ENCODE measurements at regions not wholly inside any gene's neighbourhood (a gene's known extent, or its start where the extent isn't known, plus 50 kb on each side); places are given as distances from the start of the nearest gene placed in this dataset.

DNA sequence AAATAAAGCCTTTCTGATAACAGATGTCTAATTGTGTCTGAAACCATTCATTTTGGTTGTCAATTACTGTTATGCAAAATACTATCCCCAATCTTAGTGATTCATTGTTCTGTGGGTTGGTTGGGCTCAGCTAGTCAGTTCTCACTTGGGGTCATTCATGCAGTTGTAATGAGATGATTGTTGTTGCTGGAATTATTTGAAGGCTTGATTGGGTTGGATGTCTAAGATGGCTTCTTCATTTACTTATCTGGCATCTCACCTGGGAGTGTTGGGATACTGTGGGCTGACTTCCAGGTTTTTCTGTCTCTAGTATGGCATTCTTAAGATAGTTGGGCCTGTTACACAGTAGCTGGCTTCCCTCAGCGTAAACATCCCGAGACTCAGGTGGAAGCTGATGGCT is 217.8 kb upstream of the B3GALT2 start:
- CTCF ChIA-PET: no interaction called here
- TF ChIP-seq, protein P1, sequence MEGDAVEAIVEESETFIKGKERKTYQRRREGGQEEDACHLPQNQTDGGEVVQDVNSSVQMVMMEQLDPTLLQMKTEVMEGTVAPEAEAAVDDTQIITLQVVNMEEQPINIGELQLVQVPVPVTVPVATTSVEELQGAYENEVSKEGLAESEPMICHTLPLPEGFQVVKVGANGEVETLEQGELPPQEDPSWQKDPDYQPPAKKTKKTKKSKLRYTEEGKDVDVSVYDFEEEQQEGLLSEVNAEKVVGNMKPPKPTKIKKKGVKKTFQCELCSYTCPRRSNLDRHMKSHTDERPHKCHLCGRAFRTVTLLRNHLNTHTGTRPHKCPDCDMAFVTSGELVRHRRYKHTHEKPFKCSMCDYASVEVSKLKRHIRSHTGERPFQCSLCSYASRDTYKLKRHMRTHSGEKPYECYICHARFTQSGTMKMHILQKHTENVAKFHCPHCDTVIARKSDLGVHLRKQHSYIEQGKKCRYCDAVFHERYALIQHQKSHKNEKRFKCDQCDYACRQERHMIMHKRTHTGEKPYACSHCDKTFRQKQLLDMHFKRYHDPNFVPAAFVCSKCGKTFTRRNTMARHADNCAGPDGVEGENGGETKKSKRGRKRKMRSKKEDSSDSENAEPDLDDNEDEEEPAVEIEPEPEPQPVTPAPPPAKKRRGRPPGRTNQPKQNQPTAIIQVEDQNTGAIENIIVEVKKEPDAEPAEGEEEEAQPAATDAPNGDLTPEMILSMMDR (IDR thresholded peaks at IDR 0.05; ENCODE audit: insufficient read depth in 1 of 2, low read depth in 1 of 2, low read length in 1 of 2, severe bottlenecking in 1 of 2, unreplicated experiment in 1 of 2): no peak
- H3K4me3 ChIP-seq (ENCODE audit: low read depth, low read length): no peak overlapping the region

DNA sequence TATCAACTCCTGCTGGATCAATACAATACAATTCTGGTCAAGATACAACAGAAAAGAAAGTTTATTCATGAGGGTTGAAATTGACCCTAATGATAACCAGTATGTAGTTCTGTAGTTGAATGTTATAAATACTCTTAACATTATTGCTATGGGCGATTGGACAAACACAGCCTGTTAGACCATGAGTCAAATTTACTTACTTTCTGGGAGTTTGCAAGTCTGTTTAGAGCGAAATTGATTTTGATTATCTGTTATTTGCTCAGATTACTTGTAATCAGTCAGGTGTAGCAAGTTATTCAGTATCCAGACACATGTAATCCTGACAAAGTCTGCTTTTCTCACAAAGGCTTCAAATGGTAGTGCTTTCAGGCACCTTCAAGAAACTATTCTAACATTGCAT is 216.6 kb upstream of the B3GALT2 start:
- Mint-ChIP-seq H3K36me3 (ENCODE audit: insufficient read depth, unreplicated experiment) (no peaks in the 10 kb centered on the region), H3K9me3 (ENCODE audit: unreplicated experiment) (no peaks in the 10 kb centered on the region), H3K4me1 (ENCODE audit: low read depth, unreplicated experiment) (no peaks in the 10 kb centered on the region), H3K27me3 (ENCODE audit: insufficient read depth, unreplicated experiment) (peaks cover 3% of the 10 kb centered on the region), H3K27ac (ENCODE audit: unreplicated experiment) (no peak overlapping the region), H3K4me3 (ENCODE audit: unreplicated experiment) (no peak overlapping the region)
- H3K27me3 ChIP-seq (replicated peaks; ENCODE audit: control insufficient read depth, insufficient read depth, low read length): no peaks in the 10 kb centered on the region
- TF ChIP-seq, protein P1 (IDR thresholded peaks at IDR 0.05; ENCODE audit: insufficient read depth in 1 of 2, low read depth in 1 of 2, low read length in 1 of 2, severe bottlenecking in 1 of 2, unreplicated experiment in 1 of 2): no peak
- intact Hi-C loops (cut with micrococcal nuclease; ENCODE audit: unreplicated experiment): no loop called here
- CTCF ChIA-PET: no interaction called here
- H3K4me3 ChIP-seq (ENCODE audit: low read depth, low read length): no peak overlapping the region
- POLR2A ChIA-PET: no interaction called here
- no TSS peak for BruUV-seq (replicated peaks)
- DNase-seq: no peak
- H3K36me3 ChIP-seq (ENCODE audit: control insufficient read depth, insufficient read depth, low read length): no peaks in the 10 kb centered on the region
- H3K9me3 ChIP-seq: no peaks in the 10 kb centered on the region
- no peaks in the 10 kb centered on the region for H3K4me1 ChIP-seq

More for the DNA sequence above, 217.8 kb upstream of the B3GALT2 start:
- Mint-ChIP-seq H3K4me1 (ENCODE audit: low read depth, unreplicated experiment) (peaks cover 8% of the 10 kb centered on the region), H3K36me3 (ENCODE audit: insufficient read depth, unreplicated experiment) (no peaks in the 10 kb centered on the region), H3K27me3 (ENCODE audit: insufficient read depth, unreplicated experiment) (no peaks in the 10 kb centered on the region), H3K4me3 (ENCODE audit: unreplicated experiment) (no peak overlapping the region), H3K27ac (ENCODE audit: unreplicated experiment) (no peak overlapping the region), H3K9me3 (ENCODE audit: unreplicated experiment) (no peaks in the 10 kb centered on the region)
- POLR2A ChIA-PET: no interaction called here
- H3K4me1 ChIP-seq: peaks cover 3% of the 10 kb centered on the region
- H3K27me3 ChIP-seq (replicated peaks; ENCODE audit: control insufficient read depth, insufficient read depth, low read length): no peaks in the 10 kb centered on the region
- intact Hi-C loops (cut with micrococcal nuclease; ENCODE audit: unreplicated experiment): no loop called here
- no TSS peak for BruUV-seq (replicated peaks)
- H3K36me3 ChIP-seq (ENCODE audit: control insufficient read depth, insufficient read depth, low read length): no peaks in the 10 kb centered on the region
- H3K9me3 ChIP-seq: no peaks in the 10 kb centered on the region
- no peak for DNase-seq

DNA sequence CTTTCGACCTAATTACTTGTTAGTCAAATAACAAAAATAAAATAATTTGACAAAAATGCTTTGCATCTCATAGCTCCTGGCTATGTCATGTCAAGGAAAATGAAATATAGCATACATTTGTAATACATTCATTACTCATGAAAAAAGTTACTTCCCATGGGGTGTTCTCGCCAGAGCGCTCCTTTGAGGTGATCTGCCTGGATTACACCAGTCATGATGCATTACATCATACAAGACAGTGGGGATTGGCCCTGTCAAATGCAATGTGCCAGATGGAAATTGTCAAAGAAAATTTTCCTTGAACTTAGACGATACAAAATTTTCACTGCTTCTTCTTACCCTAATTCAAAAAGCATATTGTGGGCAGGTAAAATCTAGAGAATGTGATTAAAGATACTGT is 215.6 kb upstream of the B3GALT2 start:
- Histone ChIP-seq H3K27me3 (replicated peaks; ENCODE audit: control insufficient read depth, insufficient read depth, low read length) (no peaks in the 10 kb centered on the region), H3K4me1 (no peaks in the 10 kb centered on the region), H3K9me3 (no peaks in the 10 kb centered on the region), H3K36me3 (ENCODE audit: control insufficient read depth, insufficient read depth, low read length) (no peaks in the 10 kb centered on the region), H3K4me3 (ENCODE audit: low read depth, low read length) (no peak overlapping the region)
- no peak for DNase-seq
- intact Hi-C loops (cut with micrococcal nuclease; ENCODE audit: unreplicated experiment): no loop called here
- Mint-ChIP-seq H3K9me3 (ENCODE audit: unreplicated experiment) (no peaks in the 10 kb centered on the region), H3K4me3 (ENCODE audit: unreplicated experiment) (no peak overlapping the region), H3K27me3 (ENCODE audit: insufficient read depth, unreplicated experiment) (peaks cover 6% of the 10 kb centered on the region), H3K27ac (ENCODE audit: unreplicated experiment) (no peak overlapping the region), H3K4me1 (ENCODE audit: low read depth, unreplicated experiment) (no peaks in the 10 kb centered on the region), H3K36me3 (ENCODE audit: insufficient read depth, unreplicated experiment) (no peaks in the 10 kb centered on the region)
- TF ChIP-seq, protein P1 (IDR thresholded peaks at IDR 0.05; ENCODE audit: insufficient read depth in 1 of 2, low read depth in 1 of 2, low read length in 1 of 2, severe bottlenecking in 1 of 2, unreplicated experiment in 1 of 2): no peak
- CTCF ChIA-PET: no interaction called here
- POLR2A ChIA-PET: no interaction called here
- BruUV-seq (replicated peaks): no TSS peak
